Pancreas (tissue), 10 donors: ENCODE measurements at regions not wholly inside any gene's neighbourhood (a gene's known extent, or its start where the extent isn't known, plus 50 kb on each side); places are given as distances from the start of the nearest gene placed in this dataset.

Source experiments
- ATAC-seq, 4 donors: fragments of 200-7000 bp; cut with Tn5 transposase; one replicate each; pipeline versions ENCODE4 v1.8.0 to v1.9.1; 2020; ENCODE audit warnings: mild to moderate bottlenecking in 4 of 4, moderate library complexity in 4 of 4
- DNase-seq, 6 donors: peaks; one replicate each; pipeline ENCODE4 v3.0.0-alpha.2; 2020
- FAIRE-seq: peaks from 2 replicates; lab custom pipeline; 2012; peaks lifted over from hg19 to GRCh38; lab: Jason Lieb, UNC
- H3K27ac ChIP-seq, 4 donors: fragments of 200-600 bp; sonication (generic); 1 replicate in 3 of 4; 2 replicates in 1 of 4; pipeline versions ENCODE4 v1.5.0 to v1.8.0; 2020
- H3K27me3 ChIP-seq, 4 donors: fragments of 200-600 bp; one replicate each; pipeline ENCODE4 v1.8.0; 2021
- H3K36me3 ChIP-seq, 3 donors: fragments of 200-600 bp; sonication (generic) in 1 of 3; one replicate each; pipeline versions ENCODE4 v1.5.0 to v1.8.0; 2020 to 2021
- H3K4me1 ChIP-seq, 3 donors: fragments of 200-600 bp; one replicate each; pipeline ENCODE4 v1.8.0; 2021
- H3K4me3 ChIP-seq, 4 donors: fragments of 200-600 bp; sonication (generic) in 2 of 4; one replicate each; pipeline versions ENCODE4 v1.5.0 to v1.8.0; 2020 to 2021
- H3K9me3 ChIP-seq, 4 donors: fragments of 200-600 bp; one replicate each; pipeline ENCODE4 v1.8.0; 2021
- CTCF ChIP-seq, 4 donors: fragments of 200-600 bp; sonication (generic) in 3 of 4; IDR thresholded peaks; one replicate each; pipeline versions ENCODE4 v1.5.0 to v1.8.0; 2021; ENCODE audit warnings: antibody characterized with exemption in 4 of 4
- WGBS, 2 donors: extraction: QIAGEN DNeasy Blood & Tissue Kit; methylation state at CpG; one replicate each; pipeline ENCODE4 v1.1.7; 2013; 5-methylcytosine and 5-hydroxymethylcytosine counted together
- intact Hi-C, 3 donors: fragments of 100-400 bp; cut with DNase I; formaldehyde crosslinking; loops; one replicate each; pipeline versions ENCODE4 v1.11.1 to v1.14.2; 2022
- donor health status: healthy with polysubstance abuse.
- donor health status: DM: no; HTN: no; CAD: no; lungs with moderate emphysema.
- donor health status: DM: no; HTN: no; CAD: no.
- donor health status: control.
- donor health status: control.
- donor health status: Bipolar disorder and iron deficiency.
- donor health status: DM: yes; HTN: yes; CAD: no.
- donor health status: DM: no; HTN: no; CAD: no.
- donor health status: DM: no; HTN: no; CAD: no.
- donor health status: DM: yes; HTN: yes; CAD: no.

- intact Hi-C loops = no loop called here
- no peak for TF ChIP-seq CTCF (IDR thresholded peaks at IDR 0.05)
- ATAC-seq = peak in 1 of 4 donors; percentile 41
Observed at GRCh38 chr11:19368726-19369375, 128.1 kb upstream of the E2F8 start.

GRCh38 chr11:19366992-19367709, 126.4 kb upstream of the E2F8 start:
- Histone ChIP-seq H3K27ac (no peak overlapping the region), H3K27me3 (no peaks in the 10 kb centered on the region), H3K4me1 (peaks cover 0 to 8% (median 0%) of the 10 kb centered on the region in 3 donors), H3K36me3 (no peaks in the 10 kb centered on the region), H3K9me3 (no peaks in the 10 kb centered on the region), H3K4me3 (no peak overlapping the region)
- TF ChIP-seq CTCF (IDR thresholded peaks at IDR 0.05) = no peak
- no peak for FAIRE-seq
- ATAC-seq = peak in 2 of 4 donors; percentile 15 to 30
- no peak for DNase-seq
- intact Hi-C loops = no loop called here
- WGBS, 2 donors = 81 to 90% methylated on average over 2 of the region's 2 CpGs

More at GRCh38 chr11:19368726-19369375, 128.1 kb upstream of the E2F8 start:
- Histone ChIP-seq H3K9me3 (no peaks in the 10 kb centered on the region), H3K36me3 (no peaks in the 10 kb centered on the region), H3K27me3 (no peaks in the 10 kb centered on the region), H3K27ac (no peak overlapping the region), H3K4me1 (peaks cover 0 to 8% (median 0%) of the 10 kb centered on the region in 3 donors), H3K4me3 (no peak overlapping the region)
- no peak for DNase-seq
- 66 to 69% methylated on average over 6 of the region's 6 CpGs for WGBS, 2 donors
- FAIRE-seq = no peak

- 69 to 76% methylated on average over 1 of the region's 1 CpG for WGBS, 2 donors
- H3K27ac ChIP-seq = no peak overlapping the region
- no peak overlapping the region for H3K4me3 ChIP-seq
Observed at GRCh38 chr11:19365743-19366410, 125.1 kb upstream of the E2F8 start.

GRCh38 chr11:19359221-19360000, 118.7 kb upstream of the E2F8 start:
- TF ChIP-seq CTCF (IDR thresholded peaks at IDR 0.05) = no peak
- no peaks in the 10 kb centered on the region for H3K9me3 ChIP-seq
- no peak for ATAC-seq
- H3K27ac ChIP-seq = no peak overlapping the region
- no peaks in the 10 kb centered on the region for H3K4me1 ChIP-seq
- no peak for FAIRE-seq
- intact Hi-C loops = no loop called here
- H3K27me3 ChIP-seq = no peaks in the 10 kb centered on the region
- WGBS, 2 donors = 79% methylated on average over 7 of the region's 7 CpGs
- no peak overlapping the region for H3K4me3 ChIP-seq
- no peak for DNase-seq
- no peaks in the 10 kb centered on the region for H3K36me3 ChIP-seq

More at GRCh38 chr11:19365743-19366410, 125.1 kb upstream of the E2F8 start:
- FAIRE-seq = no peak
- H3K27me3 ChIP-seq = no peaks in the 10 kb centered on the region
- no peaks in the 10 kb centered on the region for H3K36me3 ChIP-seq
- H3K4me1 ChIP-seq = peaks cover 0 to 8% (median 0%) of the 10 kb centered on the region in 3 donors
- intact Hi-C loops = no loop called here
- H3K9me3 ChIP-seq = no peaks in the 10 kb centered on the region
- no peak for ATAC-seq
- TF ChIP-seq CTCF (IDR thresholded peaks at IDR 0.05) = no peak
- DNase-seq = no peak
